ENCODE measurements at regions not wholly inside any gene's neighbourhood (a gene's known extent, or its start where the extent isn't known, plus 50 kb on each side); places are given as distances from the start of the nearest gene placed in this dataset.

GRCh38 chr13:104447348-104447747 lies 1381.1 kb upstream of the SLC10A2 start:
- ChIA-PET CTCF (no interaction called here), POLR2A (no interaction called here)

GRCh38 chr13:104442536-104442935 lies 1376.3 kb upstream of the SLC10A2 start:
- CTCF ChIA-PET: interaction anchor here (0.6 kb wide), 1 partner anchor 210 kb away, joined by 3 read pairs; no protein-coding TSS in a partner anchor
- POLR2A ChIA-PET: no interaction called here
- TF ChIP-seq ZNF658 (tag by site-specific recombination; IDR thresholded peaks at IDR 0.05) (no peak), ZNF394 (tag by site-specific recombination; IDR thresholded peaks at IDR 0.05; ENCODE audit: borderline replicate concordance) (no peak), ZNF544 (tag by site-specific recombination; IDR thresholded peaks at IDR 0.05) (no peak), ZNF629 (tag by site-specific recombination; IDR thresholded peaks at IDR 0.05) (no peak), PRDM4 (tag by site-specific recombination; IDR thresholded peaks at IDR 0.05) (no peak), ZNF354C (tag by site-specific recombination; IDR thresholded peaks at IDR 0.05; ENCODE audit: borderline replicate concordance, low read depth) (no peak), OSR2 (tag by site-specific recombination; IDR thresholded peaks at IDR 0.05) (no peak), ZFHX2 (tag by site-specific recombination; conservative IDR thresholded peaks at IDR 0.05) (no peak), ZBTB8A (tag by site-specific recombination; IDR thresholded peaks at IDR 0.05) (no peak), FEZF1 (tag by site-specific recombination; IDR thresholded peaks at IDR 0.05) (no peak), YY1 (tag by site-specific recombination; IDR thresholded peaks at IDR 0.05) (no peak), ZSCAN4 (tag by site-specific recombination; IDR thresholded peaks at IDR 0.05) (no peak), ZNF521 (tag by site-specific recombination; IDR thresholded peaks at IDR 0.05) (no peak), KLF9 (tag by site-specific recombination; IDR thresholded peaks at IDR 0.05; ENCODE audit: low read depth) (no peak), ZNF174 (tag by site-specific recombination; IDR thresholded peaks at IDR 0.05) (no peak)

More at GRCh38 chr13:104447348-104447747, 1381.1 kb upstream of the SLC10A2 start:
- TF ChIP-seq ZNF26 (tag by site-specific recombination; IDR thresholded peaks at IDR 0.05) (no peak), ZNF529 (tag by site-specific recombination; IDR thresholded peaks at IDR 0.05; ENCODE audit: insufficient replicate concordance) (no peak), ZNF362 (tag by site-specific recombination; IDR thresholded peaks at IDR 0.05) (no peak), ZSCAN16 (tag by site-specific recombination; IDR thresholded peaks at IDR 0.05) (no peak), ZFP3 (tag by site-specific recombination; IDR thresholded peaks at IDR 0.05; ENCODE audit: low read depth) (no peak), ZFHX2 (tag by site-specific recombination; conservative IDR thresholded peaks at IDR 0.05) (no peak), ZNF214 (tag by site-specific recombination; IDR thresholded peaks at IDR 0.05; ENCODE audit: borderline replicate concordance) (no peak), ZNF138 (tag by site-specific recombination; IDR thresholded peaks at IDR 0.05; ENCODE audit: borderline replicate concordance) (no peak), ZNF37A (tag by site-specific recombination; IDR thresholded peaks at IDR 0.05) (no peak), ZNF174 (tag by site-specific recombination; IDR thresholded peaks at IDR 0.05) (no peak), ZNF433 (tag by site-specific recombination; IDR thresholded peaks at IDR 0.05; ENCODE audit: low read depth) (no peak), ZNF514 (tag by site-specific recombination; IDR thresholded peaks at IDR 0.05) (no peak), ZNF664 (tag by site-specific recombination; IDR thresholded peaks at IDR 0.05) (no peak), ZNF311 (tag by site-specific recombination; IDR thresholded peaks at IDR 0.05; ENCODE audit: borderline replicate concordance) (no peak), PATZ1 (tag by site-specific recombination; IDR thresholded peaks at IDR 0.05) (no peak)
- Histone ChIP-seq H3K4me3 (ENCODE audit: low read depth, low read length) (no peak overlapping the region), H3K36me3 (ENCODE audit: control insufficient read depth in 2 of 2, insufficient read depth in 1 of 2, low read length in 2 of 2) (no peaks in the 10 kb centered on the region), H3K4me1 (ENCODE audit: control insufficient read depth, insufficient read depth, low read length) (no peaks in the 10 kb centered on the region), H3K27ac (ENCODE audit: extremely low read depth, low read depth, low read length) (no peak overlapping the region), H3K9me3 (ENCODE audit: control insufficient read depth, insufficient read depth, low read depth, low read length) (no peaks in the 10 kb centered on the region)

More at GRCh38 chr13:104442536-104442935, 1376.3 kb upstream of the SLC10A2 start:
- H3K9me3 ChIP-seq (ENCODE audit: control insufficient read depth, insufficient read depth, low read depth, low read length): no peaks in the 10 kb centered on the region
- H3K27ac ChIP-seq (ENCODE audit: extremely low read depth, low read depth, low read length): no peak overlapping the region
- H3K36me3 ChIP-seq (ENCODE audit: control insufficient read depth in 2 of 2, insufficient read depth in 1 of 2, low read length in 2 of 2): no peaks in the 10 kb centered on the region
- no peaks in the 10 kb centered on the region for H3K4me1 ChIP-seq (ENCODE audit: control insufficient read depth, insufficient read depth, low read length)
- no peak overlapping the region for H3K4me3 ChIP-seq (ENCODE audit: low read depth, low read length)
